GM21381 (cell line): ENCODE measurements at regions not wholly inside any gene's neighbourhood (a gene's known extent, or its start where the extent isn't known, plus 50 kb on each side); places are given as distances from the start of the nearest gene placed in this dataset.
"Not testable (repeated sequence)": the region's sequence is repeated elsewhere in the genome, so short reads cannot be mapped to it uniquely, and the experiment has no call there.

Experiments
- ATAC-seq: cut with Tn5 transposase; IDR thresholded peaks from one replicate; pipeline ENCODE4 v1.9.1; 2021; ENCODE audit warnings: mild to moderate bottlenecking, moderate library complexity; ENCODE audit not compliant: unreplicated experiment

DNA sequence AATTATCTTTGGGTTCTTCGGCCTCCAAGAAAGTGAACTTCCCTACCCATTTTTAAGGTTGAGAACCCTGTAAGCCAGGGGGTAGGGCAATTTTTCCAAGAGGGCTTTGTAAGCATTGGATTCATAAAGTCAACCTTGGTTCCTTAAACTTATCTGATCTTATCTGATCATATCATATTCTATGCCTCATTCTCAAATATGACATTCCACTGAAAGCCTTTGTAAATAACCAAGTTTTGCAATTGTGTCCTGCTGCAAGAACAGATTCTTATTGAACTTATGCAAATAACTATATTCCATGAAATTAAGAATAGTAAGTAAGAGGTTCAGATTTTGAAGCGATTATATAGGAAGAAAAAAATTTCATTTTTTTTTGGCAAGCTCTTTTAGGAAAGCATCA, 649.5 kb downstream of the LRRC70 start:
- no peak for ATAC-seq

DNA sequence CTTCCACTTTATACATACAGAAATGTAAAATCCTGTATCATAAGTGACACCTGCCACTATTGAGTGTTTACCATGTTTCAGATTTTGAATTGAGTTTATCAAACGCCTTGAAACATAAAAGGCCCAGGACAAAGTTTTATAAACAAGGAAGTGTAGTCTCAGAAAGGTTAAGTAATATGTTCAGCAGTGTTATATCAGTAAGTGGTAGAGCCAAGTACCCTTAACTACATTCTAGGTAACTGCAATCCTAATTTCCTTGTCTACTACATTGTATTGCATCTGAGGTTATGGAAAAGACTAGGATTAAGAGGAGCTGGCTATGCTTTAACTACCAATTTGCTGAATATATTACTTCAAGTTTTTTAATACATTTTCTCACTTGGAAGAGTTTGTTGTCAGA, 641.6 kb downstream of the LRRC70 start:
- ATAC-seq, result no peak

GRCh38 chr5:63217422-63217821, 638.8 kb downstream of the LRRC70 start:
- ATAC-seq, result no peak

DNA sequence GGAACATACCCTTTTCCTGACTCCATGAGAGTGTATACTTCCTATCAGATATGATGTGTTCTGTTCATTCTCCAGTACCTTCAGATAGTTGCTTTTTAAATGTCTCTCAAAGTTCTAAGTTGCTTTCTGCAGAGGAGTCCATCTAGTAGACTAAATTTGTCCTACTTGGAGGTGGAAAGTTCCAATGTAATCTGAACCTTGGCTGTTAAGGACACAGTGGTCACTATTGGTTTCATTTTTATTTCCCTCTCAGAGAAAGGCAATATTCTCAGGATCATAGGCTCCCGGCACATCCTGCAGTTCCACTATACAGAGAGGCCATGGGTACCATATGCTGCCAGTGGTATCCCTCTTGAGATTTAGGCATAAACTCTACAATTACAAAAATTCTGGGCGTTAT, 634.6 kb downstream of the LRRC70 start:
- no peak for ATAC-seq

DNA sequence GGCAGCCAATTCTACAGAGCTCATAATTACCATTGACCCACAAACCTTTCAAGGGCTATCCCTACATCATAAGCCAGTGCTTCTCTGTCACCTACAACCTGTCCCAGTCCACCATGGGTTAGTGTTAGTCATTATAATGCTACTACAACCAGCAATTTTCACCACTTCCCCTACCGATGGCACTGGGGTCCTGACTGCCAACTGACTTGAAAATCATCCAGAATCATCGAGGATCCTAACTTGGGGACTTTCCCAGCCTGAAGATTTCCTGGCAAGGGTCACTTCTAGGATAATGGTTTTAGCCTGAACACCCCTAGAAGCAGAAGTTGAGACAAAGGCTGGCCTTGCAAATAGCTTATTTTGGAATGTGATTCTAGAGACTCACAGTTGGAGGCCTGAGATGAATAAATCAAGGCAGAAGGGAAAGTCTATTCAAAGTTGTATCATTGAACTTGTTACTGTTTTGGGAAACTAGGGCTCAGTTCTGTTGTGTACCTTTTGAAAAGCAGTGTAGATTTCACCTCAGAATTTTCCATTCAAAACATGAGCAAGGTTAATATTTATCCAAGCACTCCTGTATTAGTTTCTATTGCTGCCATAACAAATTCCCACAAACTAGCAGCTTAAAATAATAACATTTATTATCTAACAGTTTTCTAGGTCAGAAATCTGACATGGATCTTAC, 633.0 kb downstream of the LRRC70 start:
- ATAC-seq, result no peak

- no peak for ATAC-seq
Measured at GRCh38 chr5:63205976-63206375, 627.4 kb downstream of the LRRC70 start.

- no peak for ATAC-seq
Measured at GRCh38 chr5:63201738-63202137, 623.1 kb downstream of the LRRC70 start.

- ATAC-seq, result no peak
Measured at GRCh38 chr5:63194126-63194525, 615.5 kb downstream of the LRRC70 start.

- not testable (repeated sequence) for ATAC-seq
Measured at GRCh38 chr5:63180190-63180589, 601.6 kb downstream of the LRRC70 start.

- ATAC-seq, result no peak
Measured at GRCh38 chr5:63175850-63176249, 597.2 kb downstream of the LRRC70 start.

GRCh38 chr5:63170486-63170885, 591.9 kb downstream of the LRRC70 start:
- ATAC-seq, result no peak

DNA sequence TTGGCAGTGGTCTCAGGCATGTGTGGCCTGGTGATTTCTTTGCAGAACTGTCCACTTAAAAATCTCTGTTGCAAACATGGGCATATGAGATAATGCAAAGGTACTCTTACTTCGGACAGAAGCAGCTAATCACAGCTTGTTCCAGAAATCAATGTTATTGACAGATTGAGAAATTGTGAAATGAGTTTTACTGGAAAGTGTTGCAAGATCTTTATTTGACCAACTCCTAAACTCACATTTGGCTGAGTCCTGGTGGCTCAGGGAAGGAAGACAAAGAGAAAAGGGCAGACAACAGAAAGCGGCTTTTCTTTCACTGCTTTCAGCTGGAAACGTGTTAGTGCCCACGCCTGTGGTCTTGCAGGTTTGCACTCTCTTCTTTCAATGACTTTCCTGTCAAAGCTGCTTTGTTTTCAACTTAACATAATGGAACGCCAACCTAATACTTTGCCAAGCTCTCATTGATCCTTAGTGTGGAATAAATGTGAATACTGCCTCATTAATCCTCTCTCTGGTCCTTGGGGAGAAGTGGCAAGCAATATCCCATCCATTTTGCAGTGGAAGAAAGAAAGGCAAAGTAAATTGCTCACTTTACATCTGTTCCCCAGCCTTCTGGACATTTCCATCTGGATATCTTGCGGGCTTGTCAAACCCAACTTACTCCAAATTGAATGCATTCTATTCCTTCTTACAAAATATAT, 586.4 kb downstream of the LRRC70 start:
- ATAC-seq, result no peak

DNA sequence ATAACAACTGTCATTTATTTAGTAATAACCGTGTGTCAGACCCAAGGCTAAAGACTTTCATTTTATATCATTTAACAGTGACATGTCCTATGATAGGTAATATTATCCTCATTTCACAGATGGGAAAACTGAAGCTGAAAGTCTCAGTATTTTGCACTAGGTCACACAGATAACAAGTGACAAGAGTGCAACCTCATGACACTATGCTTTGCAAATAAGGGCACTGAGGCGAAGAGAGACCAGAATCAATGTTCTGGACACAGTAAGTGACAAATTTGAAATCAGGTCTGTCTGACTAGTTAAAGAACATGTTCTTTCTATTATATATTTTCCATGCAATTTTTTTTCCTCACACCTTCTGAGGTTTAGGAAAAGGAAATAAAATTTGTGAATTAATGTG, 585.7 kb downstream of the LRRC70 start:
- no peak for ATAC-seq

DNA sequence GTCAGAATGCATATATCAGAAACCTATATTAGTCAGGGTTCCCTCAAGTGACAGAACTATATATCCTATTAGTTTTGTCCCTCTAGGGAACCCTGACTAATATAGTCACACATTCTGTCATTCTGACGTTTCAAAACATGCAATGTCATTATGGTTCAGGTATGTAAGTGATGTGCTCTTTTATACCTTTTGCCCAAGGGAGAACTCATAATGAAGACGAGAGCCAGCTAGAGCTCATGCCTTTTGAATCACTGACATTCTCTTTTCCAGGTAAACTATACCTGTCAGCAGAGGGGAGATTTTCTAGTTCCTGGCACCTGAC, 576.7 kb downstream of the LRRC70 start:
- no peak for ATAC-seq

GRCh38 chr5:63154476-63155309, 576.1 kb downstream of the LRRC70 start:
- ATAC-seq, result no peak

GRCh38 chr5:63152871-63153270, 574.3 kb downstream of the LRRC70 start:
- ATAC-seq, result no peak

GRCh38 chr5:63145167-63145566, 566.5 kb downstream of the LRRC70 start:
- no peak for ATAC-seq

DNA sequence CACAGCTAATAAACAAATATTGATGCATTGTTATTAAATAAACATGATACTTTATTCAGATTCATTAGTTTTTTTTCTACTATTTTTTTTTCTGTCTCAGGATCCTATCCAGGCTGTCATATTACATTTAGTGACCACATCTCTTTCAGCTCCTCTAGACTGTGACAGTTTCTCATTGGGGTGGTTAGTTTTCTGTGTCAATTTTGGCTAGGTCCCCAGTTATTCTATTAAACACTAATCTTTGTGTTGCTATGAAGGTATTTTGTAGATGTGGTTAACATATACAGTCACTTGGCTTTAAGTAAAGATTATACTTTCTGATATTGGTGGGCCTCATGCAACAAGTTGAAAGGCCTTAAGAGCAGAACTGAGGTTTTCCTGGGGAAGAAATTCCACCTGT, 563.0 kb downstream of the LRRC70 start:
- no peak for ATAC-seq

GRCh38 chr5:63135291-63135690, 556.7 kb downstream of the LRRC70 start:
- ATAC-seq, result no peak

DNA sequence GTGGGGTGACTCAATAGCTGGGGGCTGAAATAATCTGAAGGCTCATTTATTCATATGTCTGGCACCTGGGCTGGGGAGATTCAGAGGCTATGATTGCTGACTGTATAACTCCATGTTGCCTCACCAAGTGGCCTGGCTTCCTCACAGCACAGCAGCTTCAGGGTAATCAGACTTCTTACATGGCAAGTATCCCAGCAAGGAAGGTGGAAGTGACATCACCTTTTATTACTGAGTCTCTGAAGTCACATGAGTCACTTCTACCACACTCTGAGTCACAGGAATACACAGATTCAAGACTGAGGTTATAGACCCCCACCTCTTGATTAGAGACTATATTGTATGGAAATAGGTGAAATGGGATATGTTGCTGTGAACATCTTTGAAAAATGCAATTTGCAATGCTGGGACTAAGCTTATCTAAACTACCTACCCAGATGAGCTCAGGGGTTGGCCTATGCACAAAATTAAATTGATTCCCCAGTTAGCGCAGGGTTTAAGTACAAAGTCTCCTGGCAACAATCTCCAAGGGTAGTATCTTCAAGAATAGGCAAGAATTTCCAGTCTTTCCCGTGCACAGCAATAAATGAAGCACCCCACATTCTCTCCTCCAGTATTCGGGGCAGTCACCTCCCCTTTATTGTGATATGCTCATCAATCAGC, 553.1 kb downstream of the LRRC70 start:
- ATAC-seq, result no peak

DNA sequence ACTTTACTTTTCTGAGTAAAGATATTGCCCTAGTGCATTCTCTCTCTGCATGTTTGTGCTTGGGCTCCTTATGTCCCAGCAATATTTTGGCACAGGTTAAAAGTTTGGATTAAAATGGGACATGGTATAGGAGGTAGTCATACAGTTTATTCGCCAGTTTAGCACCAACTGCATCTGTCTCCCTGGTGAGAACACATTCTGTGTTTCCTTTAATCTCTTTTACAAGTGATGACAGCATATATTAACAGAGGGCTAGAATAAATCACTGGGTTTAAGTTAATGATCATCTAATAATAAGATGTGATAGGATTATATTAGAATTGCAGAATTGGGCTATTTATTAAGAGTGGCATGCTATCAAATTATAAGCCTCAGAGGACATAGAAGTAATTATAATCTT, 550.1 kb downstream of the LRRC70 start:
- ATAC-seq, result no peak
